MG63 (cell line): ENCODE measurements at regions not wholly inside any gene's neighbourhood (a gene's known extent, or its start where the extent isn't known, plus 50 kb on each side); places are given as distances from the start of the nearest gene placed in this dataset.

ENCODE experiments used
- DNase-seq: peaks from one replicate; pipeline ENCODE4 v3.0.0-alpha.2; 2020
- H3K27me3 ChIP-seq: fragments of 250-450 bp; sonication (Bioruptor Pico); 2 replicates; pipeline ENCODE4 v1.5.1; 2020; ENCODE audit warnings: mild to moderate bottlenecking, moderate library complexity
- H3K36me3 ChIP-seq: fragments of 250-450 bp; sonication (Bioruptor Pico); 2 replicates; pipeline ENCODE4 v1.5.1; 2020; ENCODE audit warnings: mild to moderate bottlenecking, moderate library complexity
- H3K4me3 ChIP-seq: fragments of 250-450 bp; sonication (Bioruptor Pico); 2 replicates; pipeline ENCODE4 v1.5.1; 2020; ENCODE audit warnings: mild to moderate bottlenecking, moderate library complexity
- H3K9me3 ChIP-seq: fragments of 250-450 bp; sonication (Bioruptor Pico); 2 replicates; pipeline ENCODE4 v1.5.1; 2020; ENCODE audit warnings: mild to moderate bottlenecking, moderate library complexity

GRCh38 chr6:6407071-6407741, 86.7 kb upstream of the F13A1 start:
- Histone ChIP-seq H3K36me3 (no peaks in the 10 kb centered on the region), H3K4me3 (no peak overlapping the region), H3K27me3 (0 out of 2 replicates have a peak, but pooled peaks cover 3% of the 10 kb centered on the region), H3K9me3 (no peaks in the 10 kb centered on the region)
- DNase-seq, result no peak

- H3K36me3 ChIP-seq, result no peaks in the 10 kb centered on the region
- 0 out of 2 replicates have a peak, but pooled peaks cover 3% of the 10 kb centered on the region for H3K27me3 ChIP-seq
- no peak for DNase-seq
- H3K9me3 ChIP-seq, result no peaks in the 10 kb centered on the region
- H3K4me3 ChIP-seq, result no peak overlapping the region
Measured at GRCh38 chr6:6409397-6410030, 89.1 kb upstream of the F13A1 start.

- Histone ChIP-seq H3K9me3 (no peaks in the 10 kb centered on the region), H3K4me3 (no peak overlapping the region), H3K27me3 (0 out of 2 replicates have a peak, but pooled peaks cover 3% of the 10 kb centered on the region), H3K36me3 (no peaks in the 10 kb centered on the region)
- no peak for DNase-seq
Measured at GRCh38 chr6:6411115-6411514, 90.7 kb upstream of the F13A1 start.

GRCh38 chr6:6412221-6412620, 91.8 kb upstream of the F13A1 start:
- H3K27me3 ChIP-seq, result 0 out of 2 replicates have a peak, but pooled peaks cover 3% of the 10 kb centered on the region
- DNase-seq, result no peak
- H3K36me3 ChIP-seq, result no peaks in the 10 kb centered on the region
- no peak overlapping the region for H3K4me3 ChIP-seq
- H3K9me3 ChIP-seq, result no peaks in the 10 kb centered on the region

GRCh38 chr6:6412700-6413099, 92.2 kb upstream of the F13A1 start:
- Histone ChIP-seq H3K36me3 (no peaks in the 10 kb centered on the region), H3K4me3 (no peak overlapping the region), H3K27me3 (0 out of 2 replicates have a peak, but pooled peaks cover under 1% of the 10 kb centered on the region)

GRCh38 chr6:6414931-6415330, 94.5 kb upstream of the F13A1 start:
- Histone ChIP-seq H3K36me3 (no peaks in the 10 kb centered on the region), H3K9me3 (no peaks in the 10 kb centered on the region), H3K27me3 (no peaks in the 10 kb centered on the region), H3K4me3 (no peak overlapping the region)
- no peak for DNase-seq

More at GRCh38 chr6:6412700-6413099, 92.2 kb upstream of the F13A1 start:
- no peak for DNase-seq
- no peaks in the 10 kb centered on the region for H3K9me3 ChIP-seq

GRCh38 chr6:6417475-6417874, 97.0 kb upstream of the F13A1 start:
- Histone ChIP-seq H3K4me3 (no peak overlapping the region), H3K36me3 (no peaks in the 10 kb centered on the region), H3K27me3 (no peaks in the 10 kb centered on the region), H3K9me3 (no peaks in the 10 kb centered on the region)
- no peak for DNase-seq

- H3K9me3 ChIP-seq, result no peaks in the 10 kb centered on the region
- no peak overlapping the region for H3K4me3 ChIP-seq
- H3K27me3 ChIP-seq, result no peaks in the 10 kb centered on the region
- no peaks in the 10 kb centered on the region for H3K36me3 ChIP-seq
- DNase-seq, result no peak
Measured at GRCh38 chr6:6418421-6418820, 98.0 kb upstream of the F13A1 start.

- Histone ChIP-seq H3K4me3 (no peak overlapping the region), H3K9me3 (no peaks in the 10 kb centered on the region), H3K27me3 (no peaks in the 10 kb centered on the region), H3K36me3 (no peaks in the 10 kb centered on the region)
- DNase-seq, result no peak
Measured at GRCh38 chr6:6420107-6420506, 99.6 kb upstream of the F13A1 start.

- no peak for DNase-seq
- no peaks in the 10 kb centered on the region for H3K36me3 ChIP-seq
Measured at GRCh38 chr6:6434151-6434550, 113.7 kb upstream of the F13A1 start.

GRCh38 chr6:6434723-6435122, 114.3 kb upstream of the F13A1 start:
- Histone ChIP-seq H3K4me3 (no peak overlapping the region), H3K27me3 (no peaks in the 10 kb centered on the region), H3K36me3 (no peaks in the 10 kb centered on the region), H3K9me3 (no peaks in the 10 kb centered on the region)
- DNase-seq, result no peak

More at GRCh38 chr6:6434151-6434550, 113.7 kb upstream of the F13A1 start:
- Histone ChIP-seq H3K27me3 (no peaks in the 10 kb centered on the region), H3K4me3 (no peak overlapping the region), H3K9me3 (no peaks in the 10 kb centered on the region)

- H3K4me3 ChIP-seq, result no peak overlapping the region
- no peaks in the 10 kb centered on the region for H3K27me3 ChIP-seq
- DNase-seq, result no peak
- no peaks in the 10 kb centered on the region for H3K9me3 ChIP-seq
- H3K36me3 ChIP-seq, result no peaks in the 10 kb centered on the region
Measured at GRCh38 chr6:6436366-6436765, 115.9 kb upstream of the F13A1 start.

- no peak for DNase-seq
- Histone ChIP-seq H3K9me3 (no peaks in the 10 kb centered on the region), H3K36me3 (no peaks in the 10 kb centered on the region), H3K27me3 (no peaks in the 10 kb centered on the region), H3K4me3 (no peak overlapping the region)
Measured at GRCh38 chr6:6436946-6437345, 116.5 kb upstream of the F13A1 start.

- no peaks in the 10 kb centered on the region for H3K9me3 ChIP-seq
- DNase-seq, result no peak
- H3K36me3 ChIP-seq, result no peaks in the 10 kb centered on the region
- H3K27me3 ChIP-seq, result no peaks in the 10 kb centered on the region
- H3K4me3 ChIP-seq, result no peak overlapping the region
Measured at GRCh38 chr6:6438286-6438685, 117.8 kb upstream of the F13A1 start.

- no peak overlapping the region for H3K4me3 ChIP-seq
- no peak for DNase-seq
- no peaks in the 10 kb centered on the region for H3K9me3 ChIP-seq
- no peaks in the 10 kb centered on the region for H3K36me3 ChIP-seq
- H3K27me3 ChIP-seq, result no peaks in the 10 kb centered on the region
Measured at GRCh38 chr6:6439778-6440177, 119.3 kb upstream of the F13A1 start.

- DNase-seq, result no peak
- no peak overlapping the region for H3K4me3 ChIP-seq
- H3K9me3 ChIP-seq, result no peaks in the 10 kb centered on the region
- H3K36me3 ChIP-seq, result no peaks in the 10 kb centered on the region
- no peaks in the 10 kb centered on the region for H3K27me3 ChIP-seq
Measured at GRCh38 chr6:6452002-6452401, 131.5 kb upstream of the F13A1 start.

- H3K36me3 ChIP-seq, result no peaks in the 10 kb centered on the region
- DNase-seq, result no peak
- H3K9me3 ChIP-seq, result no peaks in the 10 kb centered on the region
- no peaks in the 10 kb centered on the region for H3K27me3 ChIP-seq
- H3K4me3 ChIP-seq, result no peak overlapping the region
Measured at GRCh38 chr6:6453186-6453585, 132.7 kb upstream of the F13A1 start.

- Histone ChIP-seq H3K36me3 (no peaks in the 10 kb centered on the region), H3K27me3 (no peaks in the 10 kb centered on the region), H3K4me3 (no peak overlapping the region), H3K9me3 (no peaks in the 10 kb centered on the region)
- DNase-seq, result no peak
Measured at GRCh38 chr6:6455272-6455671, 133.2 kb upstream of the LY86 start.
